Keratinocyte (primary cell): ENCODE measurements at regions not wholly inside any gene's neighbourhood (a gene's known extent, or its start where the extent isn't known, plus 50 kb on each side); places are given as distances from the start of the nearest gene placed in this dataset.

ENCODE experiments used
- DNase-seq: peaks from one replicate; pipeline ENCODE4 v3.0.0-alpha.2; 2011; ENCODE audit warnings: low read depth, missing footprints, low spot score
- FAIRE-seq: peaks from 2 replicates; lab custom pipeline; 2011; peaks lifted over from hg19 to GRCh38; lab: Jason Lieb, UNC
- H2AFZ ChIP-seq: 2 replicates; pipeline ENCODE4 v1.6.0; 2012; ENCODE audit warnings: low read length, control low read depth, inconsistent platforms; ENCODE audit not compliant: control insufficient read depth
- H3K27ac ChIP-seq: 2 replicates; pipeline ENCODE4 v1.5.1; 2011; ENCODE audit warnings: low read length; ENCODE audit not compliant: control insufficient read depth, insufficient read depth
- H3K27me3 ChIP-seq: 3 replicates; pipeline ENCODE4 v1.6.0; 2011; ENCODE audit warnings: low read length; ENCODE audit not compliant: control insufficient read depth, insufficient read depth; ENCODE audit errors: extremely low read depth
- H3K36me3 ChIP-seq, 2 experiments: 2 replicates in 1 of 2; 3 replicates in 1 of 2; pipeline ENCODE4 v1.5.1; 2011; ENCODE audit warnings: low read length in 2 of 2, mild to moderate bottlenecking in 1 of 2; ENCODE audit not compliant: control insufficient read depth in 2 of 2, insufficient read depth in 2 of 2; ENCODE audit errors: extremely low read depth in 1 of 2
- H3K4me1 ChIP-seq: 3 replicates; pipeline ENCODE4 v1.5.1; 2011; ENCODE audit warnings: low read length; ENCODE audit not compliant: control insufficient read depth, insufficient read depth; ENCODE audit errors: extremely low read depth
- H3K4me2 ChIP-seq: 3 replicates; pipeline ENCODE4 v1.6.0; 2011; ENCODE audit warnings: low read depth, low read length; ENCODE audit not compliant: control insufficient read depth, insufficient read depth; ENCODE audit errors: extremely low read depth
- H3K4me3 ChIP-seq, 3 experiments: fragments of 200-600 bp in 1 of 3; sonication (generic) in 1 of 3; 2 replicates in 2 of 3; 3 replicates in 1 of 3; pipeline ENCODE4 v1.5.1; 2011 to 2016; ENCODE audit warnings: low read length in 3 of 3, mild to moderate bottlenecking in 3 of 3, control low read depth in 2 of 3, inconsistent platforms in 1 of 3, low read depth in 1 of 3, mixed read lengths in 1 of 3, mixed run types in 1 of 3, moderate library complexity in 1 of 3; ENCODE audit not compliant: control insufficient read depth in 2 of 3, insufficient read depth in 2 of 3; ENCODE audit errors: extremely low read depth in 1 of 3
- H3K79me2 ChIP-seq: 2 replicates; pipeline ENCODE4 v1.6.0; 2012; ENCODE audit warnings: low read length; ENCODE audit not compliant: control insufficient read depth, insufficient read depth
- H3K9ac ChIP-seq: 3 replicates; pipeline ENCODE4 v1.6.0; 2011; ENCODE audit warnings: low read length; ENCODE audit not compliant: control insufficient read depth, insufficient read depth; ENCODE audit errors: extremely low read depth
- H3K9me1 ChIP-seq: 3 replicates; pipeline ENCODE4 v1.6.0; 2011; ENCODE audit warnings: low read length; ENCODE audit not compliant: control insufficient read depth, insufficient read depth; ENCODE audit errors: extremely low read depth
- H3K9me3 ChIP-seq: 2 replicates; pipeline ENCODE4 v1.5.1; 2012; ENCODE audit warnings: low read depth, low read length; ENCODE audit not compliant: control insufficient read depth
- H4K20me1 ChIP-seq: 3 replicates; pipeline ENCODE4 v1.6.0; 2011; ENCODE audit warnings: low read length; ENCODE audit not compliant: control insufficient read depth, insufficient read depth; ENCODE audit errors: extremely low read depth
- EZH2 ChIP-seq: IDR thresholded peaks from one replicate; pipeline ENCODE4 v1.6.1; 2012; ENCODE audit warnings: inconsistent platforms, mild to moderate bottlenecking, low read length, moderate library complexity
- dilution Hi-C: fragments of 300-500 bp; cut with MboI; formaldehyde crosslinking; loops from one replicate; pipeline ENCODE4 v1.7.0; 2020; ENCODE audit warnings: low sequenced_read_pairs; ENCODE audit not compliant: extremely low pct_ligation_motif_present
- TF ChIP-seq, protein P1 (sequence below), 3 experiments: IDR thresholded peaks in 1 of 3; conservative IDR thresholded peaks in 1 of 3; optimal IDR thresholded peaks in 1 of 3; 2 replicates in 2 of 3; 3 replicates in 1 of 3; pipeline versions ENCODE3 to v1.5.1; 2011; ENCODE audit warnings: low read length in 3 of 3, mild to moderate bottlenecking in 3 of 3, moderate library complexity in 2 of 3, control low read depth in 1 of 3, inconsistent platforms in 1 of 3; ENCODE audit not compliant: insufficient read depth in 2 of 3; ENCODE audit errors: extremely low read depth in 1 of 3

DNA sequence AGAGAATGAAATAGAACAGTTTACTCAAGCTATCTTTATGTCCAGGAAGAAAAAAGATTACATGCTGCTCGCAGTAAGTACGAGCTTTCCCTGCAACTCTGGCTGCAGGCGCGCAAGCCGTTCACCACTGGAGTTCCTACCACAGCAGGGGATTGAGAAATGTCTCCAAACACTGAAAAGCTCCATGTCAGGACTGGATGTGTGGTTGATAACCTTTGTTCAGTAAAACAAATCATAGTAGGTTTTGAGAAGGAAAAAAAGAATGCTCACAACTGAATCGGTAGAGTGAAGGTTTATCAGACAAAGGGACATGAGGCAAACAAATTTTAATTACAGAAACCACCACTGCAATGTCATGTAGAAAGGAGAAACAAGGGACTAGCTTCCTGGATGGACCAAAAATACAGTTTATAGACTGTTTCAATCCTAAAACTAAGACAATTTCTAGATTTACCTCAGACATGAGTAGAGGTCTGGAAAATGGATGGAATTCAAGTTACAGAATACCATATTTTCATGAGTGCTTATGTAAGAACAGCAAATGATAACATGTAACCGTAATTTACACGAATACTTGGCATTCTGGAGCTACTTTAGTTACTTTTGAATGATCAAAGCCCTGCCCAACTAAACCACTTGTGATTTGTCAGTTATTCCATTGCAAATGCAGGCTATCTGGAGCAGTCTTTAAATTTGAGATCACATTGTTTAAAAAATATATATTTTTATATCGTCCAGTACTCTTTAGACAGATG, 471.1 kb downstream of the SHQ1 start:
- FAIRE-seq = no peak
- TF ChIP-seq EZH2 = no peak
- TF ChIP-seq, protein P1, sequence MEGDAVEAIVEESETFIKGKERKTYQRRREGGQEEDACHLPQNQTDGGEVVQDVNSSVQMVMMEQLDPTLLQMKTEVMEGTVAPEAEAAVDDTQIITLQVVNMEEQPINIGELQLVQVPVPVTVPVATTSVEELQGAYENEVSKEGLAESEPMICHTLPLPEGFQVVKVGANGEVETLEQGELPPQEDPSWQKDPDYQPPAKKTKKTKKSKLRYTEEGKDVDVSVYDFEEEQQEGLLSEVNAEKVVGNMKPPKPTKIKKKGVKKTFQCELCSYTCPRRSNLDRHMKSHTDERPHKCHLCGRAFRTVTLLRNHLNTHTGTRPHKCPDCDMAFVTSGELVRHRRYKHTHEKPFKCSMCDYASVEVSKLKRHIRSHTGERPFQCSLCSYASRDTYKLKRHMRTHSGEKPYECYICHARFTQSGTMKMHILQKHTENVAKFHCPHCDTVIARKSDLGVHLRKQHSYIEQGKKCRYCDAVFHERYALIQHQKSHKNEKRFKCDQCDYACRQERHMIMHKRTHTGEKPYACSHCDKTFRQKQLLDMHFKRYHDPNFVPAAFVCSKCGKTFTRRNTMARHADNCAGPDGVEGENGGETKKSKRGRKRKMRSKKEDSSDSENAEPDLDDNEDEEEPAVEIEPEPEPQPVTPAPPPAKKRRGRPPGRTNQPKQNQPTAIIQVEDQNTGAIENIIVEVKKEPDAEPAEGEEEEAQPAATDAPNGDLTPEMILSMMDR (optimal IDR thresholded peaks at IDR 0.05 in 1 of 3, IDR thresholded peaks at IDR 0.05 in 1 of 3, conservative IDR thresholded peaks at IDR 0.05 in 1 of 3; ENCODE audit: extremely low read depth in 1 of 3, insufficient read depth in 2 of 3, low read length in 3 of 3) = no peak
- no peak overlapping the region for H3K27ac ChIP-seq

GRCh38 chr3:72375237-72376076, 472.8 kb downstream of the SHQ1 start:
- peaks cover 11% of the 10 kb centered on the region for H3K4me1 ChIP-seq
- no peak overlapping the region for H3K27ac ChIP-seq
- H3K79me2 ChIP-seq = peaks cover 5% of the 10 kb centered on the region
- no peaks in the 10 kb centered on the region for H3K27me3 ChIP-seq
- no peaks in the 10 kb centered on the region for H3K9me3 ChIP-seq
- peaks cover 2% of the 10 kb centered on the region for H3K9me1 ChIP-seq
- TF ChIP-seq, protein P1 (optimal IDR thresholded peaks at IDR 0.05 in 1 of 3, IDR thresholded peaks at IDR 0.05 in 1 of 3, conservative IDR thresholded peaks at IDR 0.05 in 1 of 3; ENCODE audit: extremely low read depth in 1 of 3, insufficient read depth in 2 of 3, low read length in 3 of 3) = no peak
- no peak for TF ChIP-seq EZH2
- dilution Hi-C loops = no loop called here
- H3K36me3 ChIP-seq = peaks cover 5 to 10% of the 10 kb centered on the region in 2 experiments
- no peak overlapping the region for H2AFZ ChIP-seq
- peak overlapping the region; percentile 12 for H3K4me2 ChIP-seq
- FAIRE-seq (peak; percentile 32), DNase-seq (no peak)
- H3K4me3 ChIP-seq = no peak overlapping the region
- no peak overlapping the region for H3K9ac ChIP-seq
- H4K20me1 ChIP-seq = peaks cover 7% of the 10 kb centered on the region

More for the DNA sequence above, 471.1 kb downstream of the SHQ1 start:
- no peak for DNase-seq
- Histone ChIP-seq H3K79me2 (peaks cover 21% of the 10 kb centered on the region), H3K4me3 (no peak overlapping the region), H3K9ac (no peak overlapping the region), H3K9me3 (no peaks in the 10 kb centered on the region), H3K9me1 (peaks cover 5% of the 10 kb centered on the region), H2AFZ (no peak overlapping the region), H3K4me1 (peaks cover 18% of the 10 kb centered on the region), H3K36me3 (peaks cover 5 to 10% of the 10 kb centered on the region in 2 experiments), H3K27me3 (no peaks in the 10 kb centered on the region), H4K20me1 (peaks cover 11% of the 10 kb centered on the region), H3K4me2 (no peak overlapping the region)
- dilution Hi-C loops = no loop called here
